ENCODE measurements at regions not wholly inside any gene's neighbourhood (a gene's known extent, or its start where the extent isn't known, plus 50 kb on each side); places are given as distances from the start of the nearest gene placed in this dataset.

- TF ChIP-seq TCF12 (IDR thresholded peaks at IDR 0.05; ENCODE audit: low read depth) (no peak), CREB1 (IDR thresholded peaks at IDR 0.05; ENCODE audit: low read depth) (no peak), USF1 (IDR thresholded peaks at IDR 0.05) (no peak), YY1 (IDR thresholded peaks at IDR 0.05; ENCODE audit: low read depth) (no peak), NFIC (IDR thresholded peaks at IDR 0.05) (no peak), CEBPB (IDR thresholded peaks at IDR 0.05) (no peak), TEAD4 (IDR thresholded peaks at IDR 0.05) (no peak), TAF1 (IDR thresholded peaks at IDR 0.05; ENCODE audit: low read depth) (no peak), EGR1 (IDR thresholded peaks at IDR 0.05) (no peak), ZBTB7A (IDR thresholded peaks at IDR 0.05; ENCODE audit: low read depth) (no peak), RAD21 (IDR thresholded peaks at IDR 0.05; ENCODE audit: low read depth) (no peak), EP300 (IDR thresholded peaks at IDR 0.05; ENCODE audit: borderline replicate concordance) (no peak), FOXM1 (IDR thresholded peaks at IDR 0.05; ENCODE audit: borderline replicate concordance, low read depth) (no peak)
- TF ChIP-seq, protein P1, sequence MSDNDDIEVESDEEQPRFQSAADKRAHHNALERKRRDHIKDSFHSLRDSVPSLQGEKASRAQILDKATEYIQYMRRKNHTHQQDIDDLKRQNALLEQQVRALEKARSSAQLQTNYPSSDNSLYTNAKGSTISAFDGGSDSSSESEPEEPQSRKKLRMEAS (IDR thresholded peaks at IDR 0.05): no peak
- TF ChIP-seq, protein P2, sequence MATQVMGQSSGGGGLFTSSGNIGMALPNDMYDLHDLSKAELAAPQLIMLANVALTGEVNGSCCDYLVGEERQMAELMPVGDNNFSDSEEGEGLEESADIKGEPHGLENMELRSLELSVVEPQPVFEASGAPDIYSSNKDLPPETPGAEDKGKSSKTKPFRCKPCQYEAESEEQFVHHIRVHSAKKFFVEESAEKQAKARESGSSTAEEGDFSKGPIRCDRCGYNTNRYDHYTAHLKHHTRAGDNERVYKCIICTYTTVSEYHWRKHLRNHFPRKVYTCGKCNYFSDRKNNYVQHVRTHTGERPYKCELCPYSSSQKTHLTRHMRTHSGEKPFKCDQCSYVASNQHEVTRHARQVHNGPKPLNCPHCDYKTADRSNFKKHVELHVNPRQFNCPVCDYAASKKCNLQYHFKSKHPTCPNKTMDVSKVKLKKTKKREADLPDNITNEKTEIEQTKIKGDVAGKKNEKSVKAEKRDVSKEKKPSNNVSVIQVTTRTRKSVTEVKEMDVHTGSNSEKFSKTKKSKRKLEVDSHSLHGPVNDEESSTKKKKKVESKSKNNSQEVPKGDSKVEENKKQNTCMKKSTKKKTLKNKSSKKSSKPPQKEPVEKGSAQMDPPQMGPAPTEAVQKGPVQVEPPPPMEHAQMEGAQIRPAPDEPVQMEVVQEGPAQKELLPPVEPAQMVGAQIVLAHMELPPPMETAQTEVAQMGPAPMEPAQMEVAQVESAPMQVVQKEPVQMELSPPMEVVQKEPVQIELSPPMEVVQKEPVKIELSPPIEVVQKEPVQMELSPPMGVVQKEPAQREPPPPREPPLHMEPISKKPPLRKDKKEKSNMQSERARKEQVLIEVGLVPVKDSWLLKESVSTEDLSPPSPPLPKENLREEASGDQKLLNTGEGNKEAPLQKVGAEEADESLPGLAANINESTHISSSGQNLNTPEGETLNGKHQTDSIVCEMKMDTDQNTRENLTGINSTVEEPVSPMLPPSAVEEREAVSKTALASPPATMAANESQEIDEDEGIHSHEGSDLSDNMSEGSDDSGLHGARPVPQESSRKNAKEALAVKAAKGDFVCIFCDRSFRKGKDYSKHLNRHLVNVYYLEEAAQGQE (IDR thresholded peaks at IDR 0.05; ENCODE audit: low read depth): no peak
Measured at GRCh38 chr4:30854531-30854930, 134.4 kb downstream of the PCDH7 start.

DNA sequence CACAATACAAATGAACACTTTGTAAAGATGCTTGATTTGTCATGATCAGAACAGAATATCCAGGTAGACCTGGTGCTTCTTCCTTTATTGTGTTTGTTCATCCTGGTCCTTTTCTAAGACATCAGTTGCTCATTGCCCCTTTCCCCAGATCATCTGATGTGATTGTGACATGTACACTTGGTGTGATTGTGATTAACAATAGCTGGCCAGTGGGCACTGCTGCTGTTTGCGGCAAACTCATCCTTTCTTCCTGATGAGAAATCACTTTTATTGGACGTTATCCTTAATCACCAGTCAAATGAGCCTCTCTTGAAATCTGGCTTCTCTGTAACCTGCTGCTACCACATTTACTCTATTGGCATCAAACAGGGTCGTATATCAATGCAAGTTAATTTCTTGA is 135.1 kb downstream of the PCDH7 start:
- no peak for TF ChIP-seq USF1 (IDR thresholded peaks at IDR 0.05)
- no peak for TF ChIP-seq FOXM1 (IDR thresholded peaks at IDR 0.05; ENCODE audit: borderline replicate concordance, low read depth)
- TF ChIP-seq CEBPB (IDR thresholded peaks at IDR 0.05): no peak
- TF ChIP-seq YY1 (IDR thresholded peaks at IDR 0.05; ENCODE audit: low read depth): no peak
- TF ChIP-seq EP300 (IDR thresholded peaks at IDR 0.05; ENCODE audit: borderline replicate concordance): no peak
- no peak for TF ChIP-seq TEAD4 (IDR thresholded peaks at IDR 0.05)
- TF ChIP-seq TAF1 (IDR thresholded peaks at IDR 0.05; ENCODE audit: low read depth): no peak
- TF ChIP-seq RAD21 (IDR thresholded peaks at IDR 0.05; ENCODE audit: low read depth): no peak
- TF ChIP-seq, protein P1 (IDR thresholded peaks at IDR 0.05): no peak

GRCh38 chr4:30856795-30857564 is 136.8 kb downstream of the PCDH7 start:
- TF ChIP-seq CREB1 (IDR thresholded peaks at IDR 0.05; ENCODE audit: low read depth) (no peak), TAF1 (IDR thresholded peaks at IDR 0.05; ENCODE audit: low read depth) (no peak), ZBTB7A (IDR thresholded peaks at IDR 0.05; ENCODE audit: low read depth) (no peak), FOXM1 (IDR thresholded peaks at IDR 0.05; ENCODE audit: borderline replicate concordance, low read depth) (no peak), YY1 (IDR thresholded peaks at IDR 0.05; ENCODE audit: low read depth) (no peak), EGR1 (IDR thresholded peaks at IDR 0.05) (no peak), USF1 (IDR thresholded peaks at IDR 0.05) (no peak), TCF12 (IDR thresholded peaks at IDR 0.05; ENCODE audit: low read depth) (no peak), TEAD4 (IDR thresholded peaks at IDR 0.05) (no peak), NFIC (IDR thresholded peaks at IDR 0.05) (no peak)
- TF ChIP-seq, protein P1 (IDR thresholded peaks at IDR 0.05): no peak

- no peak for TF ChIP-seq ZBTB7A (IDR thresholded peaks at IDR 0.05; ENCODE audit: low read depth)
- no peak for TF ChIP-seq TEAD4 (IDR thresholded peaks at IDR 0.05)
- no peak for TF ChIP-seq EGR1 (IDR thresholded peaks at IDR 0.05)
- TF ChIP-seq, protein P1 (IDR thresholded peaks at IDR 0.05): no peak
- TF ChIP-seq, protein P2 (IDR thresholded peaks at IDR 0.05; ENCODE audit: low read depth): no peak
- no peak for TF ChIP-seq NFIC (IDR thresholded peaks at IDR 0.05)
- TF ChIP-seq RAD21 (IDR thresholded peaks at IDR 0.05; ENCODE audit: low read depth): no peak
- TF ChIP-seq EP300 (IDR thresholded peaks at IDR 0.05; ENCODE audit: borderline replicate concordance): no peak
- no peak for TF ChIP-seq CREB1 (IDR thresholded peaks at IDR 0.05; ENCODE audit: low read depth)
- TF ChIP-seq TAF1 (IDR thresholded peaks at IDR 0.05; ENCODE audit: low read depth): no peak
- TF ChIP-seq CEBPB (IDR thresholded peaks at IDR 0.05): no peak
- TF ChIP-seq YY1 (IDR thresholded peaks at IDR 0.05; ENCODE audit: low read depth): no peak
Measured at GRCh38 chr4:30860978-30861377, 140.8 kb downstream of the PCDH7 start.
